ENCODE measurements at regions not wholly inside any gene's neighbourhood (a gene's known extent, or its start where the extent isn't known, plus 50 kb on each side); places are given as distances from the start of the nearest gene placed in this dataset.

DNA sequence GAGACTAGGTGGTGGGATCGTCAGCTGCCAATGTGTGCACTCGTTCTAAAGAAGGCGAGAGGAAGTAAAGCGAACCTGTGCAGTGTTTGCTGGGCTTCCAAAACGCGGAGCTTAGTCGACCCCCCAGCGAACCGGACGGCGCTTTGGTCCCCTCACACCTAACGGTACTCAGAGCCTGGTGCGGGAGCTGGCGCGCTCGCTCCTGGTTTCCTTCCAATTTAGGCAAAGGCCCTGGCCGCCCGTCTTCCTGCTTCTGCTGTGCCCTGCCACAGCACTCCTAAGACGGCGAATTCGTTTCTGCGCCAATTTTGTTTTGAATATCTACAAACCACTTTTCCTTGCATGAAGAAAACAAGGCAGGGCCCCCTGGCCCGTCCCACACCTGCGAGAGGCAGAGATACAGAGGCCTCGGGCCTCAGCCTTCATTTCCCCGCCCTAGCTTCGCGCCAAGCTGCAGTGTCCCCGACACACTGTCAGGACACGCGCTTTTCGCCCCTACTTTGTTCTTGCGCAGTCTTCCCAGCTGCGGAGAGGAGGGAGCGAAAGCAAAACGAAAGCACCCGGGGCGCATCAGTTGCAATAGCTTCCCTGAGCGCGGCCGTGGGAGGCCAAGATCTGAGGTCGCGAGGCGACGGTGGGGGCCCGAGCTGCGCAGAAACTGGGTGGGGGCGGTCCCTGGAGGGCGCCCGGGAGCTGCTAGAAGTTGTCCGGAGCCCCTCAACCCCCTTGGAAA lies 111.9 kb downstream of the KCNRG start:
- DNase-seq: peak; percentile 80
- intact Hi-C loops (cut with micrococcal nuclease): loop anchor here (5.0 kb wide), 1 partner anchor 385 kb away; no protein-coding TSS in a partner anchor
- Histone ChIP-seq H2AFZ (ENCODE audit: insufficient read depth, low read depth, low read length, poor library complexity, severe bottlenecking) (peak overlapping the region; percentile 80), H3K79me2 (ENCODE audit: control insufficient read depth, insufficient read depth, low read length) (peaks cover 48% of the 10 kb centered on the region), H4K20me1 (ENCODE audit: control insufficient read depth, insufficient read depth, low read length, poor library complexity, severe bottlenecking) (peaks cover 15% of the 10 kb centered on the region), H3K4me2 (replicated peaks; ENCODE audit: low read depth, low read length, poor library complexity, severe bottlenecking) (peak overlapping the region; percentile 85), H3K4me3 (ENCODE audit: control extremely low read depth in 1 of 5, extremely low read depth in 1 of 5, insufficient read depth in 1 of 5, low read depth in 2 of 5, low read length in 4 of 5) (peak overlapping the region; percentile 43 to 98 (median 98)), H3K36me3 (replicated peaks in 1 of 2; ENCODE audit: control extremely low read depth in 1 of 2, control insufficient read depth in 1 of 2, extremely low read depth in 1 of 2, insufficient read depth in 2 of 2, low read length in 1 of 2) (no peaks in the 10 kb centered on the region), H3K9ac (ENCODE audit: low read length) (peak overlapping the region; percentile 79), H3K9me3 (ENCODE audit: control extremely low read depth in 1 of 3, control insufficient read depth in 2 of 3, insufficient read depth in 1 of 3, low read length in 2 of 3) (peaks cover 0 to 24% (median 0%) of the 10 kb centered on the region in 3 donors), H3K27ac (ENCODE audit: low read length in 2 of 2) (peak overlapping the region; percentile 94 to 98), H3K4me1 (ENCODE audit: control insufficient read depth in 2 of 2, insufficient read depth in 2 of 2, low read length in 2 of 2) (peaks cover 68 to 76% of the 10 kb centered on the region in 2 donors), H3K27me3 (replicated peaks in 1 of 4; ENCODE audit: control extremely low read depth in 1 of 4, control insufficient read depth in 3 of 4, insufficient read depth in 4 of 4, low read length in 3 of 4) (peaks cover 0 to 42% (median 23%) of the 10 kb centered on the region in 4 experiments)
- 6% methylated on average over 51 of the region's 51 CpGs for WGBS (ENCODE audit: insufficient coverage)
- no peak for ATAC-seq (ENCODE audit: low read depth)
- Mint-ChIP-seq H3K4me1 (peaks cover 72% of the 10 kb centered on the region), H3K27me3 (peaks cover 13% of the 10 kb centered on the region), H3K4me3 (peak overlapping the region; percentile 92), H3K27ac (peak overlapping the region; percentile 96), H3K9me3 (ENCODE audit: insufficient read depth) (no peaks in the 10 kb centered on the region)
- no peak for TF ChIP-seq EZH2 (IDR thresholded peaks at IDR 0.05; ENCODE audit: borderline replicate concordance, insufficient read depth, low read depth, low read length, poor library complexity, severe bottlenecking)
- TF ChIP-seq, protein P1, sequence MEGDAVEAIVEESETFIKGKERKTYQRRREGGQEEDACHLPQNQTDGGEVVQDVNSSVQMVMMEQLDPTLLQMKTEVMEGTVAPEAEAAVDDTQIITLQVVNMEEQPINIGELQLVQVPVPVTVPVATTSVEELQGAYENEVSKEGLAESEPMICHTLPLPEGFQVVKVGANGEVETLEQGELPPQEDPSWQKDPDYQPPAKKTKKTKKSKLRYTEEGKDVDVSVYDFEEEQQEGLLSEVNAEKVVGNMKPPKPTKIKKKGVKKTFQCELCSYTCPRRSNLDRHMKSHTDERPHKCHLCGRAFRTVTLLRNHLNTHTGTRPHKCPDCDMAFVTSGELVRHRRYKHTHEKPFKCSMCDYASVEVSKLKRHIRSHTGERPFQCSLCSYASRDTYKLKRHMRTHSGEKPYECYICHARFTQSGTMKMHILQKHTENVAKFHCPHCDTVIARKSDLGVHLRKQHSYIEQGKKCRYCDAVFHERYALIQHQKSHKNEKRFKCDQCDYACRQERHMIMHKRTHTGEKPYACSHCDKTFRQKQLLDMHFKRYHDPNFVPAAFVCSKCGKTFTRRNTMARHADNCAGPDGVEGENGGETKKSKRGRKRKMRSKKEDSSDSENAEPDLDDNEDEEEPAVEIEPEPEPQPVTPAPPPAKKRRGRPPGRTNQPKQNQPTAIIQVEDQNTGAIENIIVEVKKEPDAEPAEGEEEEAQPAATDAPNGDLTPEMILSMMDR (IDR thresholded peaks at IDR 0.05): no peak
- ChIA-PET POLR2A (interaction anchor here (0.6 to 7.5 kb wide), 11 partner anchors 26 to 784 kb away, joined by 3 to 142 read pairs (median 4); partner anchors contain the start of genes RNASEH2B, SPRYD7 and TRIM13), CTCF (interaction anchor here (0.6 to 11.5 kb wide), 17 partner anchors 11 to 785 kb away, joined by 3 to 195 read pairs (median 4); partner anchors contain the start of gene TRIM13)
